ENCODE measurements at regions not wholly inside any gene's neighbourhood (a gene's known extent, or its start where the extent isn't known, plus 50 kb on each side); places are given as distances from the start of the nearest gene placed in this dataset.

GRCh38 chr17:79414793-79415211 lies 196.0 kb downstream of the RBFOX3 start:
- DNase-seq = no peak

DNA sequence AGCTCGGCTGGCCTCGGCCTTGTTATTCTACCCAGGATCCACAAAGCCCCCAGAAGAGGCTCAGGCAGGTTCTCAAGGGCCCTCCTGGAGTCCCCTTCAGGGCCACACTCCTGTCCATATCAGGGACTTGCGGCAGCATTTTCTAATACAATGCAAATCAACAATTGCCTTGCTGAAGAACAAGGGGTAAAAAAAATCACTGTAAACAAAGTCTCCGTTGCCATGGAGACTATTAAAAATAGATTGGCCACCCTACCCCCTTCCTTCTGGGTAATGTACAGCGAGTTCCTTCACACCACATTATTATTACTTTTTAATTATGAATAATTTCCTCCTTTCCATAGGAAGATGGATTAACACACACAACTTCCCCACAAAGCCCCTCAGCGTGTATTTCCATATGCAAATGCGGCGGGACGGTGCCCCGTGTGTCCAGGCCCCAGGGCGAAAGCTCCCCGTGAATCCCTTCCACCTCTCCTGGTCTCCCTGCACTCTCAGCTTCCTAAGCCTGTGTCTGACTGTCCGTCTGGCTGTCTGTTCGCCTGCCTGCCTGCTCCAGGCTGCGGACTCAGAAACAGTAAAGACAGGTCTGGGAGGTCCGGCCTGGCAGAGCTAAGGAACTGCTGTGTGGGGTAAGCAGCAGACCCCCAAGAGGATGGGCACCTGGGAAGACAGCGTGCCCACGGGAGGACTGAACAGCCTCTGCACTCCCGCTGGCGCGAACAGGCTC lies 196.6 kb downstream of the RBFOX3 start:
- no peak for DNase-seq

DNA sequence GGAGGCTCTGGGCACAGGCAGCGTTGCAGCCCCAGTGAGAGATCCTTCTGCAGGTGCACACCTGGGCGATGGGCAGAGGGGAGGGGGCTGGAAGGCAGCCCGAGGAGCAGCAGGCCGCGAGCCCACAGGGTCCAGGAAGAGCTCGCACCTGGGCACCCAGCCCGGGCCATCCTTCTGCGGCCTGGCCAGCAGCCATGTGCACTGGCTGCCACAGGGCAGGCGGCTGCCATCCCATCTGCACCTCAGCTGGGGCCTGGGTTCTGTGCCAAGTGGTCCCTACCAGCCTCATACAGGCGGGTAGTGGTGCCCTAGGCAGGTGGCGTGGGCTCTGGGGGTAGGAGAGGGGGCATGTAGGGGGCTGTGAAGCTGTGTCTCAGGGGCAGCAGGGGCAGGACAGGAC lies 197.2 kb downstream of the RBFOX3 start:
- DNase-seq = peak; percentile 69

DNA sequence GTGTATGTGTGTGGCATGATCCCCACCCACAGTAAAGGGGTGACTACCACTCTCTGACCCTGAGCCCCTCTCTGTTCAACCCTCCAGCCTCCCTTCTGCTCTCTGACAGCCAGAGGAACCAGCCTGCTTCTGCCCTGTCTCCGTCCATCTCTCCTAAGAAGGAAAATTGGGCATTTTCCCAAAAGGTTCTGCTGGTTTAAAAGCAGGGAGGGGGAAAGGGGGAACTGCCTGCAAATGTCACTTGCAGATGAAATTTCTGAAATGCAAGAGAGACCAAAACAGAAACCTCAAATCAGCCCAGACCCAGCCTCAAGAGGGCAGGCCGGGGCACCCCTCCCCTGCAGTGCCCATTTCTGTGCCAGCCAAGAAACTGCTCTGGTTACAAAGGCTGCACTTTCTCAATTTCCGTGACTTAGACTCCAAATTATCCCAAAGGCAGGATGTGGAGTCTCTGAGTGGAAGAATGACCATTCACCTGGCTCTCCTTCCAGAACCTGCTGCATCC lies 197.9 kb downstream of the RBFOX3 start:
- no peak for DNase-seq

- no peak for DNase-seq
Measured at GRCh38 chr17:79412110-79412509, 198.7 kb downstream of the RBFOX3 start.

- DNase-seq = no peak
Measured at GRCh38 chr17:79411419-79411818, 199.4 kb downstream of the RBFOX3 start.

DNA sequence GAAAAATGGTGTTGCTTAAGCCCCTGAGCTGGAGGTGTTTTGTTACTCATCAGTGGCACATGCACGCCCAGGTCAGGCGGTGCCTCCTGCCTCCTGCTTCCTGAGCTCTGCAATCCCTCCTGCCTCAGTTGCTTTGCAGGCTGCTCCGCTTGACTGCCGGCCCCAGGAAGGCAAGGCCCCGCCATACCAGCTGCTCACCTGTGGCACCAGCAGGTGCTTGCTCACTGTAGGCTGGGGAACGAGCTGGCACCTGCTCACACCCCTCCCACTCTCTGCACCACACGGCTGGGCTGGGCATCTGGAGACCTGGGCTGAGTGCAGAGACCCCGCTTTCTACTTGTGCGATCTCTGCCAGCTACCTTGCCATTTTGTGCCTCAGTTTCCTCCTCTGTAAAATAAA lies 200.2 kb downstream of the RBFOX3 start:
- peak; percentile 69 for DNase-seq

GRCh38 chr17:79408251-79408650 lies 202.6 kb downstream of the RBFOX3 start:
- no peak for DNase-seq

DNA sequence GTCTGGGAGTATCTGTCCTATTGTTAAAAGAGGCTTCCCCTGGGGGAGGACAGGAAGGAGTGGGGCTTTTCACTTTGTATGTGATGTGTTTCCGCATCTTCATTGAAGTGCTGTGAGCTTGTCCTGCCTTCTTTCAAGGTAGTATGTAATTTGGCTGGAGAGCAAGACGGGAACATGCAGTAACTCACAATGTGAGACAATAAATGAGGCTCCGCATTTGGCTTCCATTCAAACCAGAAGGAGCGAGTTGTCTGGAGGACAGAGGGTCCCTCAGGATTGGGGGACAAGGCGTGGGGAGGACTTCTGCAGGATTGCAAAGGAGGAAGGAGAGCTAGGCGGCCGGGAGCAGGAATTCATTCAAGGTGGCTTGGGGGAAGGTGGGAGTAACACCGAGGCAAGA lies 203.5 kb downstream of the RBFOX3 start:
- DNase-seq = no peak

GRCh38 chr17:79406316-79406715 lies 204.5 kb downstream of the RBFOX3 start:
- no peak for DNase-seq

- no peak for DNase-seq
Measured at GRCh38 chr17:79405823-79406222, 205.0 kb downstream of the RBFOX3 start.

DNA sequence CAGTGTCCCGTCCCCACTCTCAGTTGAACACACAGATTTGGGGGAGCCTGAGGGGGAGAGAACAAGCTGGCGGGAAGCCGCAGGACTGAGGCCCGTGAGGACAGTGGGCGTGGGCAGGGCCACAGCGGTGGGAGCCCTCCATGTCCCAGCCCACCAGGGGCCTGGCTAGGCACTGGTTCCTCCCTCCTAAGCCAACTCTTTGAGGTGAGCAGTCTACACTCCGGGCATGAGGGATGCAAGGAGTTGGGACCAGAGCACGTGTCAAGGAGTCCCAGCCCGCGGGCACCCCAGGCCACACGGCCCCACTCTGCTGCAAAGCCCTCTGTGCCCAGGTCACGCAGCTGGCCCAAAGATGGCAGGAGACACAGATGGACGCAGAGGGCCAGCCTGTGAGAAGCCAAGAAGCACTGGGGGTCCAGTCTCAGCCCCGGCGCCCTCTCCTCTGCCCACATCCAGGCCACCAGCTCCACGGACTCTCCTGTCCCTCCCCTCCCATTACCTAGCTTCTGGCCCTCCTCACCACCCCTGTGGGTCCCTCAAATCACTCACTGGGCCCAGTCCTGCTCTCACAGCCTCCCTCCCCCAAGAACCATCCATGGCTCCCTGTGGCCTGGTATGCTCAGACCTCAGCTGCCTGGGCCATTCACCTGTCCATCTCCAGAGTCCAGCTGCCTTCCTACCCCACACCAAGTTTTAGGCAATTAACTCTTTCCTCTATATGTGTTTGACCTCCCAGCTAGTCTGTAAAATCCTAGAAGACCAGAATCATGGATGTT lies 206.5 kb downstream of the RBFOX3 start:
- DNase-seq = no peak

DNA sequence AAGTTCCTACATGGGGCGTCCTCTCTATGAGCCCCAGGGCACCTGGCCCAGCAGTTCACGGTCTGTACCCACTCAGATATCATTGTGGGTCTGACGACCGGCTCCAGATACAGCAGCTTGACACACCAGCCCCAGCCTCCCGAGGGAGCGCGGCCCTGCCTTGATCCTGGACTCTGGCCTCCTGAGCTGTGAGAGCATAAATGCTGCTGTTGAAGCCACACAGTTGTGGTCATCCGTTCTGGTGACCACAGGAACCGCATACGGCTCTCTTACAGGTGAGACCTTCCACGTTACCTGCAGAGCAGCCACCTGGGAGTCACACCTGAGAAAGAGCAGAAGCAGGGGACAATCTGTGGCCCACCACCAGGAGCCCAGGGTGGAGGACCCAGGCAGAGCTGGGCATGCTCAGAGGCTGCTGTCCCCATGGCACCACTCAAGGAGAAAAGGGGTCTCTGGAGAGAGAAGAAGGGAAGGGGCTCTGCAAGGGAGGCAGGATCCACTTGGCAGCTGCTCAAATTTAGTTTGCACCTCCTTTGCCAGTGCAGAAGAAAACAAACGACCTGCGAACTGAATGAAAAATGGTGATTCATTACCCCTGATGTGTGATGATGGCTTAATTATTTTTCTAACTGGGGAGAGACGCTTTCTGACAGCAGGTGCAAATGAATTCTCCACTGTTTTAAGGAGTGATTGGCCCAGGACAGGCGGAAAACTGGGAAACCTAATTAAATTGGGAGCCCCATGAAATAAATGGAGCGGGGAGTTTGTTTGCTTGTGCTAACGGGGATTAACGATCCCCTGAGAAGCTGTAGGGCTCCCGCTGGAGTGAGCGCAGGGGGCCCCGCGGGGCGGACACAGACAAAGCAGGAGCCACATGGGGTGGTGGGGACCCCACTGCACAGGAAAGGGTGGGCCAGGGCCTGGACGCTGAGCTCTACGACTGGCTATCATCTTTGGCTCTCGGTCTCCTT lies 208.9 kb downstream of the RBFOX3 start:
- DNase-seq = no peak

GRCh38 chr17:79400989-79401703 lies 209.7 kb downstream of the RBFOX3 start:
- DNase-seq = peak; percentile 46

DNA sequence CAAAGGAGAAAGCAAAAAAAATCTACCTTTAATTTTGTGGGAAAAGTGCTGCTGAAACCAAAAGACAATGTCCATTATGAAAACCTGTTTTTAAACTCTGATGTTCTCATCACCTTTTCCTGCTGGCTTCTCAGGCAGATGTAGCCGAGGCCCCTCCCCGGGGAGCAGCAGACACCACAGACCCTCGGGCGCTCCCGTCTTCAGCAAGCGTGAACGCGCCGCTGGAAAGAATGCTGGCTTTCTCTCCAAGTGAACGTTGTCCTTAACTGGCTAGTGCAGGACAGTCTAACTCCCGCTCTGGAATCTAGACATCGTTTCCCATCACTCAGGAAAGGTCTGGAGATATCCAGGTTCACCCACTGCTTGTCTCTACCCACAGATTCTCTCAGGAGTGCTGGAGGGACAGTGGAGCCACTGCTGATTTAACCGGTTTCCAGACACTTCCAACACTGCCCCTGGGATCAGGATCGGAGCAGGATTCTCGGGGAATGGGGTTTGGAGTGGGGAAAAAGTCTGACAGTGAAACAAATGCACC lies 211.2 kb downstream of the RBFOX3 start:
- DNase-seq = no peak

- no peak for DNase-seq
Measured at GRCh38 chr17:79398441-79398840, 212.4 kb downstream of the RBFOX3 start.

- DNase-seq = no peak
Measured at GRCh38 chr17:79396696-79397095, 214.2 kb downstream of the RBFOX3 start.

DNA sequence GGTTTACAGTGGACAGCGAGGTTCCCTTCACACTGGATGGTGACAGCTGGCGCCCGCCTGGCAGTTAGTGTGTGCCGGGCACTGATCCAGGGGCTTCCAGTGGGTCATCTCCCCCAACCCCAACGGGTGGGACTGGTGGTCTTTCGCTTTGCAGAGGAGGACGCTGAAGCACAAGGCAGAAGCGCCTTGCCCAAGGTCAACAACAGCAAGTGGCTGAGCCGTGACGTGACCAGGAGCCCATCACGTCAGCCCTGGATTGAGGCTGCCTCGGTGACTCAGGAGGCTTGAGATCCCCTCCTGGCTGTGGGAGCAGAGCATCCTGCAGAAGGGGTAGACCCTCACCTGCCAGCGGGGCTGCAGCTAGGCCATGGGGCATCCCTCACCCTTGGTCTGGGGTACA lies 215.3 kb downstream of the RBFOX3 start:
- no peak for DNase-seq

DNA sequence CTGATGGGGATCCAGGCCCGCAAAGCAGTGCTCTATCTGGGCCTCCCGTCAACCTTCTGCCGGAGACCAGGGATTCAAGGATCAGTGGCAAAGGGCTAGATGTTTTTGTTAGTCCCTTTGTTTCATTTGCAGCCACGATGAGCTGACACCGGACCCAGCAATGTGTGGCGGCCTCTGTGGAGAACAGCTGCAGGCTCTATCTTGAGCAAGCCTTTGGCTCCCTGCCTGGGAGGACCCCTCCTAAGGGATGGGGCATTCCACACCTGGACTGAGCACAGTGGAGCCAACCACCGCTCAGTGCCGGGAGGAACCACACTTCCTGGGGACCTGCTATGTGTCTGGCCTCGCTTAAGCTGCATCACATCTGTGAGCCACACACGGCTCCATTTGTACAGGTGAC lies 215.8 kb downstream of the RBFOX3 start:
- no peak for DNase-seq

- DNase-seq = peak; percentile 44
Measured at GRCh38 chr17:79393358-79394052, 217.3 kb downstream of the RBFOX3 start.

DNA sequence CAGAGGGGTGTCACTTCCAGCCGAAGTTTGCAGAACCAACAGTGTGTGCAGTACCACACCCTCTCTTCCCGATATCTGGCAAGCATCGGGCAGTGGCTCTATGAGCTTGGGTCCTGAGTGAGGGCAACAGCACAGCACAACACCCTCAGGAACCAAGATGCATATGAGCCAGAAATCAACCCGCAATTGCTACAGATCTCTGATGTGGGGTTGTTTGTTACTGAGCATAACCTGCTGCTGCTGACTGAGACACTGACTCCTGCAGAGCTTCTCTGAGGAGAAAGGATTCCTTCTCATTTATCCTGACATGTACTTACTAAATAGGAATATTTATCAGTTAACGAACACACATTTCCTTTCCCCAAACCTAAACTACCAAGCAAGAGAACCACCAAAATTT lies 218.3 kb downstream of the RBFOX3 start:
- no peak for DNase-seq

All from NCI-H2171 (cell line).